Right renal cortex interstitium (tissue), 3 donors: ENCODE measurements at regions not wholly inside any gene's neighbourhood (a gene's known extent, or its start where the extent isn't known, plus 50 kb on each side); places are given as distances from the start of the nearest gene placed in this dataset.

Experiments used
- DNase-seq, 3 donors: peaks; one replicate each; pipeline ENCODE4 v3.0.0-alpha.2; 2013; ENCODE audit warnings: low read depth in 3 of 3, low spot score in 2 of 3

GRCh38 chr2:4454907-4455306, 751.5 kb downstream of the DCDC2C start:
- no peak for DNase-seq

GRCh38 chr2:4455486-4456155, 752.2 kb downstream of the DCDC2C start:
- no peak for DNase-seq

GRCh38 chr2:4464634-4465266, 761.4 kb downstream of the DCDC2C start:
- no peak for DNase-seq

GRCh38 chr2:4465671-4466070, 762.3 kb downstream of the DCDC2C start:
- DNase-seq, result no peak

GRCh38 chr2:4475618-4476017, 772.2 kb downstream of the DCDC2C start:
- DNase-seq, result no peak

GRCh38 chr2:4483050-4483449, 779.7 kb downstream of the DCDC2C start:
- DNase-seq, result no peak

- no peak for DNase-seq
Observed at GRCh38 chr2:4486971-4487370, 783.6 kb downstream of the DCDC2C start.

GRCh38 chr2:4499316-4500030, 796.1 kb downstream of the DCDC2C start:
- DNase-seq, result no peak

GRCh38 chr2:4501525-4501924, 798.1 kb downstream of the DCDC2C start:
- DNase-seq, result no peak

GRCh38 chr2:4502230-4502843, 799.0 kb downstream of the DCDC2C start:
- no peak for DNase-seq

- DNase-seq, result no peak
Observed at GRCh38 chr2:4507661-4508060, 804.3 kb downstream of the DCDC2C start.

GRCh38 chr2:4515871-4516761, 812.7 kb downstream of the DCDC2C start:
- DNase-seq, result no peak

- DNase-seq, result no peak
Observed at GRCh38 chr2:4518596-4518995, 815.2 kb downstream of the DCDC2C start.

GRCh38 chr2:4522498-4523421, 819.4 kb downstream of the DCDC2C start:
- DNase-seq, result no peak

- DNase-seq, result no peak
Observed at GRCh38 chr2:4527416-4527815, 824.0 kb downstream of the DCDC2C start.

- DNase-seq, result no peak
Observed at GRCh38 chr2:4528246-4528645, 824.9 kb downstream of the DCDC2C start.

GRCh38 chr2:4528773-4529172, 825.4 kb downstream of the DCDC2C start:
- DNase-seq, result no peak

GRCh38 chr2:4529738-4530137, 826.4 kb downstream of the DCDC2C start:
- no peak for DNase-seq

- no peak for DNase-seq
Observed at GRCh38 chr2:4530231-4530630, 826.9 kb downstream of the DCDC2C start.

GRCh38 chr2:4533806-4534205, 830.4 kb downstream of the DCDC2C start:
- DNase-seq, result no peak
